ENCODE measurements at regions not wholly inside any gene's neighbourhood (a gene's known extent, or its start where the extent isn't known, plus 50 kb on each side); places are given as distances from the start of the nearest gene placed in this dataset.

DNA sequence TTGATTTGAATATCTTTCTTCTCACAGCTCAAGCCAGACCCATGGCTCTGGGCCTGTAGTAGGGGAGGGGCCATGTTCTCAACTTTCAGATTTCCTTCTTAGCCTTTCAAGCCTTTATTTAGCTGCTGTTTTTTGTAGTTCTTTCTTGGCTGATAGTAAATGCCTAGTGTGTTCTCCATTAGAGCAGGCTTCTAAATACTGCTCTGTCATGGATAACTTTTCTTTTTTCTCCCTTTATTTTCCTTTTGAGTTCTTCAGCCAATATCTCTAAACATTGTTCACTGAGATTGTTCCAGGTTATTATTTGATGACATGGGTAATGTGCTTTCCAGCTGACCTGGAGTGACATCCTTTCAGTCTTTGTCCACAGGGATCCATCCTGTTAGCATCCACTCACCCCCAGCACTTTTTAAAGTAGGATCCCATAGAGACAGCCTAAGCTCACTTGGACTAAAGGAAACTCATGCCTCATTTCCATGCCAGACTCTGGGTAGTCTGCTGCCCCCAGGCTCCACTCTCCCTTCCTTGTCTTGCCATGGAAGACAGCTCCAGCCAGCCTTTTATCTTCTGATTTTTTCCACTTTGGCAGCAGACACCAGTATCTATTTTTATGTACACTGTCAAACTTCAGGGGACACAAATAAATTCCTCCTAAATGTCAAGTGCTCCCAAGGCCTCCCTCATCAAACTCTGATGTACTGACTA lies 645.6 kb downstream of the RNF144B start:
- Histone ChIP-seq H4K20me1 (ENCODE audit: insufficient read depth) (no peaks in the 10 kb centered on the region), H2AFZ (ENCODE audit: low read depth) (no peak overlapping the region), H3K36me3 (replicated peaks in 1 of 2; ENCODE audit: control insufficient read depth in 1 of 2, insufficient read depth in 2 of 2, low read length in 1 of 2) (no peaks in the 10 kb centered on the region), H3K79me2 (ENCODE audit: insufficient read depth) (no peaks in the 10 kb centered on the region), H3K4me1 (ENCODE audit: control insufficient read depth in 1 of 2, insufficient read depth in 2 of 2, low read depth in 1 of 2, low read length in 1 of 2) (no peaks in the 10 kb centered on the region), H3K4me2 (no peak overlapping the region), H3K4me3 (ENCODE audit: low read depth in 2 of 2, low read length in 1 of 2) (no peak overlapping the region), H3K9me3 (no peaks in the 10 kb centered on the region), H3K27ac (ENCODE audit: low read depth in 2 of 2, low read length in 1 of 2) (no peak overlapping the region), H3K9ac (no peak overlapping the region), H3F3A (replicated peaks; ENCODE audit: insufficient read depth) (no peaks in the 10 kb centered on the region), H3K27me3 (ENCODE audit: insufficient read depth) (no peaks in the 10 kb centered on the region), H3K9me2 (no peaks in the 10 kb centered on the region)
- CTCF ChIA-PET: no interaction called here
- TF ChIP-seq, protein P1, sequence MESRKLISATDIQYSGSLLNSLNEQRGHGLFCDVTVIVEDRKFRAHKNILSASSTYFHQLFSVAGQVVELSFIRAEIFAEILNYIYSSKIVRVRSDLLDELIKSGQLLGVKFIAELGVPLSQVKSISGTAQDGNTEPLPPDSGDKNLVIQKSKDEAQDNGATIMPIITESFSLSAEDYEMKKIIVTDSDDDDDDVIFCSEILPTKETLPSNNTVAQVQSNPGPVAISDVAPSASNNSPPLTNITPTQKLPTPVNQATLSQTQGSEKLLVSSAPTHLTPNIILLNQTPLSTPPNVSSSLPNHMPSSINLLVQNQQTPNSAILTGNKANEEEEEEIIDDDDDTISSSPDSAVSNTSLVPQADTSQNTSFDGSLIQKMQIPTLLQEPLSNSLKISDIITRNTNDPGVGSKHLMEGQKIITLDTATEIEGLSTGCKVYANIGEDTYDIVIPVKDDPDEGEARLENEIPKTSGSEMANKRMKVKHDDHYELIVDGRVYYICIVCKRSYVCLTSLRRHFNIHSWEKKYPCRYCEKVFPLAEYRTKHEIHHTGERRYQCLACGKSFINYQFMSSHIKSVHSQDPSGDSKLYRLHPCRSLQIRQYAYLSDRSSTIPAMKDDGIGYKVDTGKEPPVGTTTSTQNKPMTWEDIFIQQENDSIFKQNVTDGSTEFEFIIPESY (IDR thresholded peaks at IDR 0.05; ENCODE audit: borderline replicate concordance, low read depth): no peak
- TF ChIP-seq RCOR1 (IDR thresholded peaks at IDR 0.05; ENCODE audit: low read length): no peak
- TF ChIP-seq, protein P2, sequence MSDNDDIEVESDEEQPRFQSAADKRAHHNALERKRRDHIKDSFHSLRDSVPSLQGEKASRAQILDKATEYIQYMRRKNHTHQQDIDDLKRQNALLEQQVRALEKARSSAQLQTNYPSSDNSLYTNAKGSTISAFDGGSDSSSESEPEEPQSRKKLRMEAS (IDR thresholded peaks at IDR 0.05; ENCODE audit: low read depth): no peak
- TF ChIP-seq, protein P3, sequence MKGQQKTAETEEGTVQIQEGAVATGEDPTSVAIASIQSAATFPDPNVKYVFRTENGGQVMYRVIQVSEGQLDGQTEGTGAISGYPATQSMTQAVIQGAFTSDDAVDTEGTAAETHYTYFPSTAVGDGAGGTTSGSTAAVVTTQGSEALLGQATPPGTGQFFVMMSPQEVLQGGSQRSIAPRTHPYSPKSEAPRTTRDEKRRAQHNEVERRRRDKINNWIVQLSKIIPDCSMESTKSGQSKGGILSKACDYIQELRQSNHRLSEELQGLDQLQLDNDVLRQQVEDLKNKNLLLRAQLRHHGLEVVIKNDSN (IDR thresholded peaks at IDR 0.05; ENCODE audit: borderline replicate concordance, low read depth): no peak
- TF ChIP-seq POLR2AphosphoS5 (IDR thresholded peaks at IDR 0.05; ENCODE audit: low read depth, low read length): no peak
- TF ChIP-seq YY1 (IDR thresholded peaks at IDR 0.05; ENCODE audit: low read depth): no peak
- no peak for TF ChIP-seq EP300 (IDR thresholded peaks at IDR 0.05; ENCODE audit: borderline replicate concordance in 1 of 2, low read depth in 1 of 2, low read length in 1 of 2)
- no peak for TF ChIP-seq SIN3A (IDR thresholded peaks at IDR 0.05; ENCODE audit: borderline replicate concordance, low read depth, low read length)
- TF ChIP-seq GATA2 (CRISPR knock-in tag; IDR thresholded peaks at IDR 0.05): no peak
- TF ChIP-seq FOSL2 (IDR thresholded peaks at IDR 0.05; ENCODE audit: borderline replicate concordance, low read depth): no peak
- no peak for TF ChIP-seq TAF1 (IDR thresholded peaks at IDR 0.05; ENCODE audit: borderline replicate concordance, low read depth, low read length)
- no peak for TF ChIP-seq NFIC (IDR thresholded peaks at IDR 0.05; ENCODE audit: borderline replicate concordance)
- no peak for TF ChIP-seq FOXJ3 (CRISPR knock-in tag; IDR thresholded peaks at IDR 0.05)
- TF ChIP-seq TEAD4 (IDR thresholded peaks at IDR 0.05; ENCODE audit: borderline replicate concordance, insufficient read depth): no peak
- TF ChIP-seq EZH2phosphoT487 (IDR thresholded peaks at IDR 0.05; ENCODE audit: borderline replicate concordance, low read depth): no peak
- no peak for TF ChIP-seq GABPA (IDR thresholded peaks at IDR 0.05; ENCODE audit: low read depth)
- no peak for TF ChIP-seq RAD21 (IDR thresholded peaks at IDR 0.05; ENCODE audit: low read length)
- TF ChIP-seq, protein P4, sequence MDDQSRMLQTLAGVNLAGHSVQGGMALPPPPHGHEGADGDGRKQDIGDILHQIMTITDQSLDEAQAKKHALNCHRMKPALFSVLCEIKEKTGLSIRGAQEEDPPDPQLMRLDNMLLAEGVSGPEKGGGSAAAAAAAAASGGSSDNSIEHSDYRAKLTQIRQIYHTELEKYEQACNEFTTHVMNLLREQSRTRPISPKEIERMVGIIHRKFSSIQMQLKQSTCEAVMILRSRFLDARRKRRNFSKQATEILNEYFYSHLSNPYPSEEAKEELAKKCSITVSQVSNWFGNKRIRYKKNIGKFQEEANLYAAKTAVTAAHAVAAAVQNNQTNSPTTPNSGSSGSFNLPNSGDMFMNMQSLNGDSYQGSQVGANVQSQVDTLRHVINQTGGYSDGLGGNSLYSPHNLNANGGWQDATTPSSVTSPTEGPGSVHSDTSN (IDR thresholded peaks at IDR 0.05): no peak
- no peak for DNase-seq
- POLR2A ChIA-PET: no interaction called here
